DND-41 (cell line): ENCODE measurements at regions not wholly inside any gene's neighbourhood (a gene's known extent, or its start where the extent isn't known, plus 50 kb on each side); places are given as distances from the start of the nearest gene placed in this dataset.

Experiments used
- ATAC-seq: fragments of 200-7000 bp; cut with Tn5 transposase; 3 replicates; pipeline ENCODE4 v1.9.1; 2021; ENCODE audit warnings: low read depth; ENCODE audit not compliant: insufficient read depth
- DNase-seq: peaks from one replicate; pipeline ENCODE4 v3.0.0-alpha.2; 2020
- H2AFZ ChIP-seq: 2 replicates; pipeline ENCODE4 v1.6.0; 2012; ENCODE audit warnings: low read depth, low read length
- H3K27ac ChIP-seq: 2 replicates; pipeline ENCODE4 v1.5.1; 2012; ENCODE audit warnings: low read length, inconsistent platforms
- H3K27me3 ChIP-seq: fragments of 200-600 bp; sonication (generic); 2 replicates; pipeline ENCODE4 v1.6.0; 2012; ENCODE audit warnings: low read length, mild to moderate bottlenecking, inconsistent platforms; ENCODE audit not compliant: insufficient read depth, poor library complexity
- H3K36me3 ChIP-seq: 2 replicates; pipeline ENCODE4 v1.5.1; 2012; ENCODE audit warnings: low read length, inconsistent platforms; ENCODE audit not compliant: insufficient read depth
- H3K4me1 ChIP-seq: 2 replicates; pipeline ENCODE4 v1.5.1; 2012; ENCODE audit warnings: mild to moderate bottlenecking, low read length; ENCODE audit not compliant: insufficient read depth
- H3K4me2 ChIP-seq: 2 replicates; pipeline ENCODE4 v1.6.0; 2012; ENCODE audit warnings: mild to moderate bottlenecking, moderate library complexity, low read length, inconsistent platforms; ENCODE audit not compliant: insufficient read depth
- H3K4me3 ChIP-seq, 2 experiments: fragments of 200-600 bp in 1 of 2; shearing (Covaris generic) in 1 of 2; 2 replicates each; pipeline ENCODE4 v1.5.1; 2012 to 2016; ENCODE audit warnings: inconsistent platforms in 2 of 2, low read length in 2 of 2, mild to moderate bottlenecking in 2 of 2, low read depth in 1 of 2, moderate library complexity in 1 of 2
- H3K79me2 ChIP-seq: 2 replicates; pipeline ENCODE4 v1.6.0; 2012; ENCODE audit warnings: low read length, inconsistent platforms; ENCODE audit not compliant: insufficient read depth
- H3K9ac ChIP-seq: 2 replicates; pipeline ENCODE4 v1.6.0; 2012; ENCODE audit warnings: low read depth, mild to moderate bottlenecking, inconsistent platforms, low read length, moderate library complexity
- H3K9me3 ChIP-seq: 2 replicates; pipeline ENCODE4 v1.5.1; 2012; ENCODE audit warnings: low read length, moderate library complexity, mild to moderate bottlenecking, inconsistent platforms; ENCODE audit not compliant: insufficient read depth, severe bottlenecking
- H4K20me1 ChIP-seq: 2 replicates; pipeline ENCODE4 v1.6.0; 2012; ENCODE audit warnings: low read length; ENCODE audit not compliant: insufficient read depth
- CTCF ChIP-seq: IDR thresholded peaks from 2 replicates; pipeline ENCODE4 v1.5.1; 2012; ENCODE audit warnings: borderline replicate concordance, low read length, moderate library complexity, mild to moderate bottlenecking; ENCODE audit not compliant: poor library complexity, severe bottlenecking; ENCODE audit errors: extremely low read depth
- EZH2 ChIP-seq: IDR thresholded peaks from 3 replicates; pipeline ENCODE4 v1.6.1; 2012; ENCODE audit warnings: borderline replicate concordance, low read depth, mild to moderate bottlenecking, moderate library complexity, low read length, inconsistent platforms; ENCODE audit not compliant: severe bottlenecking

GRCh38 chr4:55727746-55728145 is 91.6 kb upstream of the NMU start:
- Histone ChIP-seq H3K4me3 (no peak overlapping the region), H4K20me1 (no peaks in the 10 kb centered on the region), H3K4me1 (no peaks in the 10 kb centered on the region), H2AFZ (no peak overlapping the region), H3K9me3 (no peaks in the 10 kb centered on the region), H3K27ac (no peak overlapping the region), H3K27me3 (peaks cover 3% of the 10 kb centered on the region), H3K4me2 (no peak overlapping the region), H3K79me2 (no peaks in the 10 kb centered on the region), H3K9ac (no peak overlapping the region), H3K36me3 (no peaks in the 10 kb centered on the region)
- TF ChIP-seq CTCF (no peak), EZH2 (no peak)
- ATAC-seq = no peak
- no peak for DNase-seq

GRCh38 chr4:55729351-55730279 is 90.0 kb upstream of the EXOC1L start:
- H3K4me3 ChIP-seq = no peak overlapping the region
- ATAC-seq = no peak
- H3K27ac ChIP-seq = no peak overlapping the region
- H2AFZ ChIP-seq = no peak overlapping the region
- no peak overlapping the region for H3K4me2 ChIP-seq
- H4K20me1 ChIP-seq = no peaks in the 10 kb centered on the region
- no peaks in the 10 kb centered on the region for H3K4me1 ChIP-seq
- no peaks in the 10 kb centered on the region for H3K9me3 ChIP-seq
- no peak for DNase-seq
- H3K27me3 ChIP-seq = peaks cover 6% of the 10 kb centered on the region
- no peaks in the 10 kb centered on the region for H3K79me2 ChIP-seq
- TF ChIP-seq EZH2 (no peak), CTCF (no peak)
- no peaks in the 10 kb centered on the region for H3K36me3 ChIP-seq
- no peak overlapping the region for H3K9ac ChIP-seq

GRCh38 chr4:55730280-55730931 is 89.2 kb upstream of the EXOC1L start:
- H4K20me1 ChIP-seq = no peaks in the 10 kb centered on the region
- no peak overlapping the region for H3K4me2 ChIP-seq
- H2AFZ ChIP-seq = no peak overlapping the region
- DNase-seq (no peak), ATAC-seq (no peak)
- H3K9me3 ChIP-seq = no peaks in the 10 kb centered on the region
- no peaks in the 10 kb centered on the region for H3K4me1 ChIP-seq
- H3K27ac ChIP-seq = no peak overlapping the region
- H3K4me3 ChIP-seq = no peak overlapping the region
- no peaks in the 10 kb centered on the region for H3K36me3 ChIP-seq
- no peak overlapping the region for H3K9ac ChIP-seq
- TF ChIP-seq EZH2 = no peak
- no peak for TF ChIP-seq CTCF
- peaks cover 8% of the 10 kb centered on the region for H3K27me3 ChIP-seq
- H3K79me2 ChIP-seq = no peaks in the 10 kb centered on the region
